NCI-H1048 (cell line): ENCODE measurements at regions not wholly inside any gene's neighbourhood (a gene's known extent, or its start where the extent isn't known, plus 50 kb on each side); places are given as distances from the start of the nearest gene placed in this dataset.

ENCODE experiments used
- DNase-seq: peaks from one replicate; lab custom pipeline; 2025; lab: John Stamatoyannopoulos, UW

- DNase-seq, result no peak
Observed at GRCh38 chr3:110811050-110811449, 260.6 kb upstream of the NECTIN3 start.

- no peak for DNase-seq
Observed at GRCh38 chr3:110813541-110813940, 258.1 kb upstream of the NECTIN3 start.

GRCh38 chr3:110814170-110815007, 257.2 kb upstream of the NECTIN3 start:
- DNase-seq, result no peak

GRCh38 chr3:110815008-110815583, 256.5 kb upstream of the NECTIN3 start:
- DNase-seq, result no peak

GRCh38 chr3:110816008-110816407, 255.6 kb upstream of the NECTIN3 start:
- DNase-seq, result no peak

GRCh38 chr3:110821586-110821985, 250.0 kb upstream of the NECTIN3 start:
- DNase-seq, result no peak

GRCh38 chr3:110822971-110823370, 248.6 kb upstream of the NECTIN3 start:
- no peak for DNase-seq

GRCh38 chr3:110846971-110847370, 224.6 kb upstream of the NECTIN3 start:
- DNase-seq, result no peak

- no peak for DNase-seq
Observed at GRCh38 chr3:110849064-110849463, 222.6 kb upstream of the NECTIN3 start.

- no peak for DNase-seq
Observed at GRCh38 chr3:110851736-110852135, 219.9 kb upstream of the NECTIN3 start.

- no peak for DNase-seq
Observed at GRCh38 chr3:110855207-110855606, 216.4 kb upstream of the NECTIN3 start.

GRCh38 chr3:110856916-110857315, 214.7 kb upstream of the NECTIN3 start:
- no peak for DNase-seq

- DNase-seq, result no peak
Observed at GRCh38 chr3:110858549-110858948, 213.1 kb upstream of the NECTIN3 start.

- DNase-seq, result no peak
Observed at GRCh38 chr3:110859336-110859735, 212.3 kb upstream of the NECTIN3 start.

GRCh38 chr3:110859993-110860392, 211.6 kb upstream of the NECTIN3 start:
- no peak for DNase-seq

GRCh38 chr3:110865934-110866333, 205.7 kb upstream of the NECTIN3 start:
- no peak for DNase-seq

GRCh38 chr3:110868106-110868505, 203.5 kb upstream of the NECTIN3 start:
- DNase-seq, result no peak

GRCh38 chr3:110869736-110870135, 201.9 kb upstream of the NECTIN3 start:
- DNase-seq, result no peak

GRCh38 chr3:110871869-110872268, 199.7 kb upstream of the NECTIN3 start:
- DNase-seq, result no peak

GRCh38 chr3:110878692-110879091, 192.9 kb upstream of the NECTIN3 start:
- DNase-seq, result no peak

GRCh38 chr3:110881069-110881468, 190.5 kb upstream of the NECTIN3 start:
- DNase-seq, result no peak

- no peak for DNase-seq
Observed at GRCh38 chr3:110886222-110886893, 185.3 kb upstream of the NECTIN3 start.

GRCh38 chr3:110887176-110887575, 184.4 kb upstream of the NECTIN3 start:
- DNase-seq, result no peak
